HCT116 (cell line): ENCODE measurements at regions not wholly inside any gene's neighbourhood (a gene's known extent, or its start where the extent isn't known, plus 50 kb on each side); places are given as distances from the start of the nearest gene placed in this dataset.

Experiments
- ATAC-seq: fragments of 200-7000 bp; cut with Tn5 transposase; 2 replicates; pipeline ENCODE4 v1.9.1; 2020; ENCODE audit warnings: mild to moderate bottlenecking, moderate library complexity
- BruUV-seq: library from RNA; stranded (reverse); fragments of 400-500 nt; replicated peaks from 2 replicates; lab custom pipeline; 2021; lab: Mats Ljungman, UMichigan
- CTCF ChIA-PET: fragments of 300-600 bp; sonication (Branson Sonifier 250); formaldehyde crosslinking; loops from one replicate; lab custom pipeline; 2021; ENCODE audit warnings: antibody characterized with exemption; lab: Charles Lee
- POLR2A ChIA-PET: fragments of 300-600, 350-600 bp; sonication (Branson Sonifier 250); formaldehyde crosslinking; loops from one replicate; lab custom pipeline; 2021; ENCODE audit warnings: antibody characterized with exemption; lab: Charles Lee
- RAD21 ChIA-PET, 2 experiments: fragments of 300-600 bp; sonication (Branson Sonifier 250); formaldehyde crosslinking; loops; one replicate each; lab custom pipeline; 2023; ENCODE audit warnings: low total read pairs in 2 of 2; ENCODE audit not compliant: uncharacterized antibody in 2 of 2, unreplicated experiment in 2 of 2, low non-redundant PET in 1 of 2; lab: Charles Lee
- DNase-seq: peaks from one replicate; pipeline ENCODE4 v3.0.0-alpha.2; 2010; ENCODE audit warnings: low read depth, low spot score
- H2AFZ ChIP-seq: fragments of 200-600 bp; shearing (Covaris generic), sonication (generic); 2 replicates; pipeline ENCODE4 v1.6.1; 2017; ENCODE audit warnings: low read depth, mixed run types, mixed read lengths, antibody characterized with exemption, low read length; ENCODE audit not compliant: poor library complexity, severe bottlenecking
- H3K27ac ChIP-seq: 2 replicates; pipeline ENCODE4 v1.5.1; 2012; ENCODE audit warnings: low read depth, low read length
- H3K27me3 ChIP-seq: fragments of 200-600 bp; sonication (generic); 2 replicates; pipeline ENCODE4 v1.6.1; 2016; ENCODE audit warnings: mixed run types, low read length, mixed read lengths; ENCODE audit not compliant: insufficient read depth
- H3K36me3 ChIP-seq, 2 experiments: fragments of 200-500 bp in 1 of 2; fragments of 200-600 bp in 1 of 2; sonication (Bioruptor generic) in 1 of 2; sonication (generic) in 1 of 2; 2 replicates each; pipeline versions ENCODE4 v1.5.1 to v1.6.1; 2014 to 2016; ENCODE audit warnings: low read length in 2 of 2, inconsistent platforms in 1 of 2, mixed read lengths in 1 of 2, mixed run types in 1 of 2; ENCODE audit not compliant: insufficient read depth in 2 of 2, control insufficient read depth in 1 of 2
- H3K4me1 ChIP-seq, 2 experiments: fragments of 200-600 bp in 1 of 2; sonication (generic) in 1 of 2; 2 replicates each; pipeline versions ENCODE4 v1.5.1 to v1.6.1; 2012 to 2017; ENCODE audit warnings: low read length in 2 of 2, inconsistent platforms in 1 of 2, mild to moderate bottlenecking in 1 of 2, mixed read lengths in 1 of 2, mixed run types in 1 of 2, moderate library complexity in 1 of 2; ENCODE audit not compliant: insufficient read depth in 2 of 2, control insufficient read depth in 1 of 2
- H3K4me2 ChIP-seq: fragments of 200-600 bp; sonication (generic); 2 replicates; pipeline ENCODE4 v1.6.1; 2017; ENCODE audit warnings: mixed run types, low read length, mixed read lengths
- H3K4me3 ChIP-seq, 2 experiments: fragments of 200-600 bp in 1 of 2; sonication (generic) in 1 of 2; replicated peaks in 1 of 2; 2 replicates each; pipeline ENCODE4 v1.5.1; 2011 to 2016; ENCODE audit warnings: low read length in 2 of 2, control low read depth in 1 of 2, low read depth in 1 of 2, mild to moderate bottlenecking in 1 of 2, mixed read lengths in 1 of 2, mixed run types in 1 of 2
- H3K79me2 ChIP-seq: fragments of 200-600 bp; sonication (generic); 2 replicates; pipeline ENCODE4 v1.6.1; 2017; ENCODE audit warnings: mild to moderate bottlenecking, mixed run types, low read length, moderate library complexity, mixed read lengths; ENCODE audit not compliant: insufficient read depth
- H3K9ac ChIP-seq: fragments of 200-600 bp; sonication (generic); 2 replicates; pipeline ENCODE4 v1.6.1; 2016; ENCODE audit warnings: low read length, mixed read lengths
- H3K9me2 ChIP-seq: fragments of 200-600 bp; sonication (generic), shearing (Covaris generic); 2 replicates; pipeline ENCODE4 v1.6.1; 2017; ENCODE audit warnings: mixed run types, mild to moderate bottlenecking, moderate library complexity; ENCODE audit not compliant: insufficient read depth
- H3K9me3 ChIP-seq, 2 experiments: fragments of 200-500 bp in 1 of 2; fragments of 200-600 bp in 1 of 2; sonication (Bioruptor generic) in 1 of 2; sonication (generic) in 1 of 2; 2 replicates each; pipeline ENCODE4 v1.6.1; 2014 to 2017; ENCODE audit warnings: low read length in 2 of 2, mixed read lengths in 2 of 2, inconsistent platforms in 1 of 2, low read depth in 1 of 2, mild to moderate bottlenecking in 1 of 2, mixed run types in 1 of 2, moderate library complexity in 1 of 2; ENCODE audit not compliant: control insufficient read depth in 1 of 2, insufficient read depth in 1 of 2
- H4K20me1 ChIP-seq: fragments of 200-600 bp; sonication (generic), shearing (Covaris generic); 2 replicates; pipeline ENCODE4 v1.6.1; 2017; ENCODE audit warnings: mixed run types, mild to moderate bottlenecking, moderate library complexity; ENCODE audit not compliant: insufficient read depth
- CBX3 ChIP-seq: IDR thresholded peaks from 2 replicates; pipeline ENCODE4 v1.6.1; 2012; ENCODE audit warnings: low read depth
- CEBPB ChIP-seq: IDR thresholded peaks from 2 replicates; pipeline ENCODE4 v1.6.1; 2012; ENCODE audit warnings: low read depth
- CTCF ChIP-seq, 3 experiments: fragments of 200-600 bp in 1 of 3; sonication (generic) in 1 of 3; IDR thresholded peaks in 2 of 3; conservative IDR thresholded peaks in 1 of 3; 2 replicates each; pipeline ENCODE4 v1.5.1; 2012 to 2017; ENCODE audit warnings: low read depth in 2 of 3, low read length in 2 of 3, antibody characterized with exemption in 1 of 3, borderline replicate concordance in 1 of 3, control low read depth in 1 of 3, mild to moderate bottlenecking in 1 of 3, mixed read lengths in 1 of 3, mixed run types in 1 of 3, moderate library complexity in 1 of 3; ENCODE audit not compliant: insufficient read depth in 1 of 3
- ELF1 ChIP-seq: IDR thresholded peaks from 2 replicates; pipeline ENCODE4 v1.6.1; 2012; ENCODE audit warnings: low read depth, borderline replicate concordance
- EZH2 ChIP-seq: fragments of 200-600 bp; sonication (generic); IDR thresholded peaks from 2 replicates; pipeline ENCODE4 v1.6.1; 2017; ENCODE audit warnings: antibody characterized with exemption, mixed run types
- EZH2phosphoT487 ChIP-seq: fragments of 200-600 bp; IDR thresholded peaks from 2 replicates; pipeline ENCODE4 v1.6.1; 2018; ENCODE audit warnings: antibody characterized with exemption, borderline replicate concordance
- FOSL1 ChIP-seq: IDR thresholded peaks from 2 replicates; pipeline ENCODE4 v1.6.1; 2012; ENCODE audit warnings: low read depth
- JUND ChIP-seq: IDR thresholded peaks from 2 replicates; pipeline ENCODE4 v1.6.1; 2012
- MAX ChIP-seq: IDR thresholded peaks from 2 replicates; pipeline ENCODE4 v1.6.1; 2012
- POLR2A ChIP-seq: IDR thresholded peaks from 2 replicates; pipeline ENCODE4 v1.7.0; 2011; ENCODE audit warnings: borderline replicate concordance; ENCODE audit not compliant: insufficient read depth, insufficient read length; ENCODE audit errors: extremely low read depth
- RAD21 ChIP-seq: IDR thresholded peaks from 2 replicates; pipeline ENCODE4 v1.6.1; 2012; ENCODE audit warnings: low read depth, mild to moderate bottlenecking
- REST ChIP-seq: IDR thresholded peaks from 2 replicates; pipeline ENCODE4 v1.6.1; 2012; ENCODE audit warnings: low read depth
- SP1 ChIP-seq: IDR thresholded peaks from 2 replicates; pipeline ENCODE4 v1.6.1; 2012; ENCODE audit warnings: low read depth
- SRF ChIP-seq: IDR thresholded peaks from 2 replicates; pipeline ENCODE4 v1.6.1; 2012; ENCODE audit warnings: low read depth
- TCF7L2 ChIP-seq: IDR thresholded peaks from 2 replicates; pipeline ENCODE4 v1.7.0; 2011; ENCODE audit warnings: borderline replicate concordance, inconsistent platforms; ENCODE audit not compliant: insufficient read depth, insufficient read length; ENCODE audit errors: extremely low read depth
- ZFX ChIP-seq: fragments of 450-650 bp; IDR thresholded peaks from 2 replicates; pipeline ENCODE4 v1.6.1; 2017
- ZNF274 ChIP-seq: fragments of 200-500 bp; sonication (Bioruptor generic); IDR thresholded peaks from 2 replicates; pipeline ENCODE4 v1.6.1; 2014; ENCODE audit warnings: mild to moderate bottlenecking, low read depth, low read length, inconsistent platforms
- intact Hi-C: fragments of 100-400 bp; cut with micrococcal nuclease; formaldehyde crosslinking; loops from 2 replicates; pipeline ENCODE4 v1.10.0; 2022

GRCh38 chr14:105701456-105702274 is 175.3 kb downstream of the TMEM121 start:
- CTCF ChIA-PET = no interaction called here
- POLR2A ChIA-PET = no interaction called here
- H3K9me3 ChIP-seq = no peaks in the 10 kb centered on the region
- H3K9me2 ChIP-seq = no peaks in the 10 kb centered on the region
- H3K4me1 ChIP-seq = peaks cover 0 to 7% of the 10 kb centered on the region in 2 experiments; a peak in 2 of 4 replicates
- H3K4me2 ChIP-seq = no peak overlapping the region
- no peaks in the 10 kb centered on the region for H3K79me2 ChIP-seq
- RAD21 ChIA-PET = no interaction called here
- intact Hi-C loops = loop anchor here (5.0 kb wide), 1 partner anchor 119 kb away; no protein-coding TSS in a partner anchor
- no peak overlapping the region for H2AFZ ChIP-seq
- H4K20me1 ChIP-seq = no peaks in the 10 kb centered on the region
- TF ChIP-seq REST (no peak), ZFX (no peak), JUND (no peak), POLR2A (no peak), SRF (no peak), FOSL1 (no peak), RAD21 (no peak), SP1 (no peak), TCF7L2 (no peak), ELF1 (no peak), CBX3 (no peak), EZH2phosphoT487 (no peak), EZH2 (no peak), MAX (no peak), CTCF (IDR thresholded peaks at IDR 0.05 in 2 of 3, conservative IDR thresholded peaks at IDR 0.05 in 1 of 3; ENCODE audit: borderline replicate concordance in 1 of 3, insufficient read depth in 1 of 3, low read depth in 2 of 3, low read length in 2 of 3) (no peak), ZNF274 (no peak), CEBPB (no peak)
- H3K36me3 ChIP-seq = no peaks in the 10 kb centered on the region
- BruUV-seq = no TSS peak
- DNase-seq (no peak), ATAC-seq (no peak)
- no peak overlapping the region for H3K4me3 ChIP-seq
- no peak overlapping the region for H3K27ac ChIP-seq
- no peak overlapping the region for H3K9ac ChIP-seq
- no peaks in the 10 kb centered on the region for H3K27me3 ChIP-seq
